Neural progenitor cell (in vitro differentiated cells): ENCODE measurements at regions not wholly inside any gene's neighbourhood (a gene's known extent, or its start where the extent isn't known, plus 50 kb on each side); places are given as distances from the start of the nearest gene placed in this dataset.

Experiments
- DNase-seq: peaks from one replicate; pipeline ENCODE4 v3.0.0-alpha.2; 2016; ENCODE audit warnings: low spot score
- H2AFZ ChIP-seq: fragments of 200-600 bp; sonication (generic); replicated peaks from 2 replicates; pipeline ENCODE4 v1.6.1; 2016; ENCODE audit warnings: antibody characterized with exemption
- H3F3A ChIP-seq: fragments of 200-600 bp; sonication (generic); 2 replicates; pipeline ENCODE4 v1.6.1; 2016; ENCODE audit warnings: antibody characterized with exemption, low read depth
- H3K27ac ChIP-seq: fragments of 200-600 bp; sonication (generic); 2 replicates; pipeline ENCODE4 v1.5.1; 2016; ENCODE audit warnings: mild to moderate bottlenecking
- H3K27me3 ChIP-seq: fragments of 200-600 bp; sonication (generic); 2 replicates; pipeline ENCODE4 v1.6.1; 2016; ENCODE audit warnings: mild to moderate bottlenecking, moderate library complexity
- H3K36me3 ChIP-seq: fragments of 200-600 bp; sonication (generic); 2 replicates; pipeline ENCODE4 v1.5.1; 2016
- H3K4me1 ChIP-seq: fragments of 200-600 bp; sonication (generic); 2 replicates; pipeline ENCODE4 v1.6.1; 2016; ENCODE audit warnings: mixed run types
- H3K4me2 ChIP-seq: fragments of 200-600 bp; sonication (generic); 2 replicates; pipeline ENCODE4 v1.6.1; 2016
- H3K4me3 ChIP-seq: fragments of 200-600 bp; sonication (generic); 2 replicates; pipeline ENCODE4 v1.5.1; 2016
- H3K79me2 ChIP-seq: fragments of 200-600 bp; sonication (generic); 2 replicates; pipeline ENCODE4 v1.6.1; 2016; ENCODE audit warnings: low read depth
- H3K9ac ChIP-seq: fragments of 200-600 bp; sonication (generic); 2 replicates; pipeline ENCODE4 v1.6.1; 2016
- H3K9me3 ChIP-seq: fragments of 200-600 bp; sonication (generic); 2 replicates; pipeline ENCODE4 v1.5.1; 2016; ENCODE audit warnings: low read depth
- H4K20me1 ChIP-seq: fragments of 200-600 bp; sonication (generic); 2 replicates; pipeline ENCODE4 v1.6.1; 2016; ENCODE audit warnings: low read depth
- H3K27ac Mint-ChIP-seq: 3 replicates; pipeline ENCODE4 v1.8.0; 2021; ENCODE audit warnings: mixed read lengths
- H3K27me3 Mint-ChIP-seq: 2 replicates; pipeline ENCODE4 v1.8.0; 2022; ENCODE audit warnings: low read depth, mild to moderate bottlenecking, inconsistent platforms, moderate library complexity, mixed read lengths; ENCODE audit not compliant: insufficient read depth
- H3K36me3 Mint-ChIP-seq: 3 replicates; pipeline ENCODE4 v1.8.0; 2021; ENCODE audit warnings: mixed read lengths
- H3K4me1 Mint-ChIP-seq: 3 replicates; pipeline ENCODE4 v1.8.0; 2021; ENCODE audit warnings: mixed read lengths
- H3K4me3 Mint-ChIP-seq: 3 replicates; pipeline ENCODE4 v1.8.0; 2021; ENCODE audit warnings: mild to moderate bottlenecking, moderate library complexity, mixed read lengths
- H3K9me3 Mint-ChIP-seq: 3 replicates; pipeline ENCODE4 v1.8.0; 2020; ENCODE audit warnings: mixed read lengths
- CTCF ChIP-seq: fragments of 200-600 bp; sonication (generic); IDR thresholded peaks from 2 replicates; pipeline ENCODE4 v1.5.1; 2017; ENCODE audit warnings: antibody characterized with exemption, mild to moderate bottlenecking
- EZH2 ChIP-seq: fragments of 200-600 bp; sonication (generic); IDR thresholded peaks from 2 replicates; pipeline ENCODE4 v1.6.1; 2017; ENCODE audit warnings: antibody characterized with exemption, mild to moderate bottlenecking, moderate library complexity
- EZH2phosphoT487 ChIP-seq: fragments of 200-600 bp; sonication (generic); IDR thresholded peaks from 2 replicates; pipeline ENCODE4 v1.6.1; 2017; ENCODE audit warnings: antibody characterized with exemption

DNA sequence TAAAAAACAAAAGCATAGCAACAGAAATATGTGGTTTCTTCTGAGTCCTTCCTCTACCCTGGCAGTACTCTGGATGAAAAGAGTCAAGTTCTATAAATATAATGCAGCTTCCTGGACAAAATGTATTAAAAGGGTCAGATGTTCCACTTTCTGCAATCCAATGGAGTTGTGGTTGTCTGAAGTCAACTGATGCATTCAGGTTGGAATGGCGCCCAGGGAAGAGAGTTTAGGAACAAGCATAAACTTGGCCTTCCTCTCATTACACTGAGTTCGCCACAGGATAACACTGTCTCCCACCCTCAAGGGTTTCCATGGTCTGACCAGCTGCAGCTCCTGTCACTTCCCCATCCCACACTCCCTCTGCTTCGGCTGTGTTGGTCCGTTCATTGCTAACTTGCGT is 66.4 kb downstream of the PLEKHG1 start:
- H3K9me3 ChIP-seq: no peaks in the 10 kb centered on the region
- Mint-ChIP-seq H3K4me1 (peaks cover 34% of the 10 kb centered on the region), H3K4me3 (no peak overlapping the region), H3K27ac (peak overlapping the region; percentile 8), H3K27me3 (no peaks in the 10 kb centered on the region), H3K36me3 (peaks cover 29% of the 10 kb centered on the region), H3K9me3 (no peaks in the 10 kb centered on the region)
- H3K4me3 ChIP-seq: no peak overlapping the region
- H2AFZ ChIP-seq: no peak overlapping the region
- no peaks in the 10 kb centered on the region for H3F3A ChIP-seq
- H3K4me1 ChIP-seq: peaks cover 17% of the 10 kb centered on the region
- no peaks in the 10 kb centered on the region for H3K27me3 ChIP-seq
- no peaks in the 10 kb centered on the region for H3K79me2 ChIP-seq
- DNase-seq: no peak
- no peaks in the 10 kb centered on the region for H3K36me3 ChIP-seq
- TF ChIP-seq EZH2: no peak
- TF ChIP-seq EZH2phosphoT487: no peak
- TF ChIP-seq CTCF: no peak
- H4K20me1 ChIP-seq: no peaks in the 10 kb centered on the region
- no peak overlapping the region for H3K4me2 ChIP-seq
- no peak overlapping the region for H3K9ac ChIP-seq
- no peak overlapping the region for H3K27ac ChIP-seq

GRCh38 chr6:150667359-150667758 is 67.7 kb downstream of the PLEKHG1 start:
- Mint-ChIP-seq H3K36me3 (peaks cover 23% of the 10 kb centered on the region), H3K27me3 (no peaks in the 10 kb centered on the region), H3K4me1 (peaks cover 34% of the 10 kb centered on the region), H3K9me3 (no peaks in the 10 kb centered on the region), H3K27ac (peak overlapping the region; percentile 100), H3K4me3 (no peak overlapping the region)
- H3K4me3 ChIP-seq: no peak overlapping the region
- H4K20me1 ChIP-seq: no peaks in the 10 kb centered on the region
- H3K9ac ChIP-seq: no peak overlapping the region
- H3K36me3 ChIP-seq: no peaks in the 10 kb centered on the region
- no peak overlapping the region for H3K4me2 ChIP-seq
- H3K27ac ChIP-seq: no peak overlapping the region
- H3K79me2 ChIP-seq: no peaks in the 10 kb centered on the region
- no peaks in the 10 kb centered on the region for H3F3A ChIP-seq
- no peaks in the 10 kb centered on the region for H3K27me3 ChIP-seq
- DNase-seq: no peak
- H3K4me1 ChIP-seq: peaks cover 17% of the 10 kb centered on the region
- H3K9me3 ChIP-seq: no peaks in the 10 kb centered on the region
- no peak for TF ChIP-seq CTCF
- no peak for TF ChIP-seq EZH2phosphoT487
- TF ChIP-seq EZH2: no peak
- H2AFZ ChIP-seq: no peak overlapping the region

DNA sequence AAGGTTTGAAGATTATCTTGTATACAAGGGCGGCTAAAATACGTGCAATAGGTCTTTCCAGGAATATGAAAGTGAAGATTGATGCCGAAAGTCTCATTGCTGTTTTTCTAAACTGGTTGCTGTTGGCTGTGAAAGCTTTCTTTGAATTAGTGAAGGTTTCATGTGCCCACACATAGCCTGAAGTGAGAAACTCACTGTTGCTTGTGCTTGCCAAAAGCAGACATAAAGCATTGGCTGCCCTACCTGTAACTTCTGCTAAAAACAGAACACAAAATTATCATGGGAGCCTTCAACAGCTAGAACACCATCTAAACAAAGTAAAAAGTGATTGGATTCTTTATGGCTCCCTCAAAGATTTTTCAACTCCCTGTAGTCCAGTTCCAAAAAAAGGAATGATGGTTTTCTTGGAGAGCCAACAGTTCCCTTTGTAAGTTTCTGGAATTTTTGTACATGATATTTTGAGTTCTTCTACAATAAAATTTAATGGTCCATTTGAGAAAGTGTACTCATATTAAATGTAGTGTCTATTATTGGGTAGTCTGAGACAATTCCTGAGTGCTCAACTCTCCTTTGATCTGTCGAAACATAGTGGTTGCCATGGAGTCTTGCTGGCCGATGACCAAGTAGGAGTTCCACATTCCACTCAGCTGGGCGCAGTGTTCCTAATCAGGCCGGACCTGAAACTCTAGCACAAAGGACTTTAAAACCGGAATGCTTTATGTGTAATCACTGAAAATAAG is 68.5 kb downstream of the PLEKHG1 start:
- peak overlapping the region; percentile 100 for H3K27ac Mint-ChIP-seq
- Histone ChIP-seq H3K27me3 (no peaks in the 10 kb centered on the region), H3K9me3 (no peaks in the 10 kb centered on the region), H2AFZ (peak overlapping the region; percentile 0), H3F3A (no peaks in the 10 kb centered on the region), H3K4me2 (peak overlapping the region; percentile 54), H4K20me1 (no peaks in the 10 kb centered on the region), H3K9ac (no peak overlapping the region), H3K4me1 (peaks cover 17% of the 10 kb centered on the region), H3K36me3 (no peaks in the 10 kb centered on the region), H3K79me2 (no peaks in the 10 kb centered on the region), H3K27ac (no peak overlapping the region), H3K4me3 (no peak overlapping the region)
- peak overlapping the region; percentile 77 for H3K4me3 Mint-ChIP-seq
- TF ChIP-seq EZH2 (no peak), CTCF (peak; percentile 45), EZH2phosphoT487 (no peak)
- DNase-seq: peak; percentile 88
- no peaks in the 10 kb centered on the region for H3K9me3 Mint-ChIP-seq
- peaks cover 38% of the 10 kb centered on the region for H3K4me1 Mint-ChIP-seq
- peaks cover 20% of the 10 kb centered on the region for H3K36me3 Mint-ChIP-seq
- no peaks in the 10 kb centered on the region for H3K27me3 Mint-ChIP-seq
